ENCODE measurements at regions not wholly inside any gene's neighbourhood (a gene's known extent, or its start where the extent isn't known, plus 50 kb on each side); places are given as distances from the start of the nearest gene placed in this dataset.

DNA sequence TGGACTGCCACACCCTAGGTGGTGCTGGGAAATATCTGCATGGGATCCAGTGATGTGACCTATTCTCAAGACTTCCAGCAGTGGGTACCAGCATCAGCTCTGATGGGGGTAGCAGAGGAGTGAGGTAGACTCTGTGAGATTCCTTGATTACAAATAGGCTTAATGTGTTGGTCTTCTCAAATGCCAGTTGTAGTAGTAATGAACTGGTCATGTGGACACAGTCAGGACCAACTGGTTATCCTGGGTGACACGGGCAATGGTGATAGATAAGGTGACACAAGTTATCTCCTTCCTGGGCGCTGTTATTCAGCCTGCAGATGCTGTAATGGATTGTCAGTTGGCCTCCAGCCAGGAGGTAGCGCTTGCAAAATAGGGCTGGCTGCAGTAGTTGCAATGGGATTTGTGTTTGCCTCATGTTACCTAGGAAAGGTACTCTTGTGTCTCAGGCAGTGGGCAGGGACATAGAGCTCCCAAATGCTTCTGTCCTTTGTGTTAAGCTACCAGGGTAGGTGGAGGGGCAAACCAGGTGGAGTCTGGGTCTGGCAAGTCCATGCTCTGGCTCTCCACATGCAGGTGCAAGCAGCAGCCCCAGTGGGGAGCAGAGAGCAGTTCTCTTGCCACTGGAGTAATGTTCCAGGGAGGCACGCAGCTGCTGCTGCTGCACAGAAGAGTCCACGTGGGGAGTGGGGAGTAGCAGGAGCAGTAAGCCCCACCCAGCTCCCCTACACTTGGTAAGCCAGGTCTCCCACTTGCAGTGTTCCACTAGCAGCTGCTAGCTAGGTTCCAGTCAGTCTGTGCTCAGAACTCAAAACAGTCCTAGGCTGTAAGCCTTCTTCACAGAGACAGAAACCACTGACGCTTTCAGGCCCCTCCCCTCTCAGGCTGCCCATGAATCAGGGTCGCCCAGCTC is 505.4 kb upstream of the DDX18 start:
- TF ChIP-seq, protein P1, sequence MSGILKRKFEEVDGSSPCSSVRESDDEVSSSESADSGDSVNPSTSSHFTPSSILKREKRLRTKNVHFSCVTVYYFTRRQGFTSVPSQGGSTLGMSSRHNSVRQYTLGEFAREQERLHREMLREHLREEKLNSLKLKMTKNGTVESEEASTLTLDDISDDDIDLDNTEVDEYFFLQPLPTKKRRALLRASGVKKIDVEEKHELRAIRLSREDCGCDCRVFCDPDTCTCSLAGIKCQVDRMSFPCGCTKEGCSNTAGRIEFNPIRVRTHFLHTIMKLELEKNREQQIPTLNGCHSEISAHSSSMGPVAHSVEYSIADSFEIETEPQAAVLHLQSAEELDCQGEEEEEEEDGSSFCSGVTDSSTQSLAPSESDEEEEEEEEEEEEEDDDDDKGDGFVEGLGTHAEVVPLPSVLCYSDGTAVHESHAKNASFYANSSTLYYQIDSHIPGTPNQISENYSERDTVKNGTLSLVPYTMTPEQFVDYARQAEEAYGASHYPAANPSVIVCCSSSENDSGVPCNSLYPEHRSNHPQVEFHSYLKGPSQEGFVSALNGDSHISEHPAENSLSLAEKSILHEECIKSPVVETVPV (CRISPR knock-in tag; IDR thresholded peaks at IDR 0.05), result no peak
- TF ChIP-seq TOX (CRISPR knock-in tag; IDR thresholded peaks at IDR 0.05; ENCODE audit: borderline replicate concordance) (no peak), ZFP30 (CRISPR knock-in tag; IDR thresholded peaks at IDR 0.05) (no peak), POU6F1 (CRISPR knock-in tag; IDR thresholded peaks at IDR 0.05; ENCODE audit: borderline replicate concordance, low read depth) (no peak), PATZ1 (CRISPR knock-in tag; IDR thresholded peaks at IDR 0.05; ENCODE audit: borderline replicate concordance) (no peak), ZNF70 (CRISPR knock-in tag; IDR thresholded peaks at IDR 0.05) (no peak), GLIS3 (CRISPR knock-in tag; IDR thresholded peaks at IDR 0.05) (no peak), RARB (CRISPR knock-in tag; IDR thresholded peaks at IDR 0.05) (no peak), SNAI2 (CRISPR knock-in tag; IDR thresholded peaks at IDR 0.05) (no peak), ARNTL (CRISPR knock-in tag; IDR thresholded peaks at IDR 0.05; ENCODE audit: borderline replicate concordance, low read depth) (no peak), ZNF8 (CRISPR knock-in tag; IDR thresholded peaks at IDR 0.05) (no peak)
- TF ChIP-seq, protein P2, sequence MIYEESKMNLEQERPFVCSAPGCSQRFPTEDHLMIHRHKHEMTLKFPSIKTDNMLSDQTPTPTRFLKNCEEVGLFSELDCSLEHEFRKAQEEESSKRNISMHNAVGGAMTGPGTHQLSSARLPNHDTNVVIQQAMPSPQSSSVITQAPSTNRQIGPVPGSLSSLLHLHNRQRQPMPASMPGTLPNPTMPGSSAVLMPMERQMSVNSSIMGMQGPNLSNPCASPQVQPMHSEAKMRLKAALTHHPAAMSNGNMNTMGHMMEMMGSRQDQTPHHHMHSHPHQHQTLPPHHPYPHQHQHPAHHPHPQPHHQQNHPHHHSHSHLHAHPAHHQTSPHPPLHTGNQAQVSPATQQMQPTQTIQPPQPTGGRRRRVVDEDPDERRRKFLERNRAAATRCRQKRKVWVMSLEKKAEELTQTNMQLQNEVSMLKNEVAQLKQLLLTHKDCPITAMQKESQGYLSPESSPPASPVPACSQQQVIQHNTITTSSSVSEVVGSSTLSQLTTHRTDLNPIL (CRISPR knock-in tag; IDR thresholded peaks at IDR 0.05; ENCODE audit: low read depth), result no peak
